Prostate gland (tissue), 2 donors: ENCODE measurements at regions not wholly inside any gene's neighbourhood (a gene's known extent, or its start where the extent isn't known, plus 50 kb on each side); places are given as distances from the start of the nearest gene placed in this dataset.
"Not testable (repeated sequence)": the region's sequence is repeated elsewhere in the genome, so short reads cannot be mapped to it uniquely, and the experiment has no call there.

Experiments
- DNase-seq: peaks from one replicate; pipeline ENCODE4 v3.0.0-alpha.2; 2019; ENCODE audit warnings: low spot score
- H3K27ac ChIP-seq, 2 donors: fragments of 200-600 bp; sonication (generic); 2 replicates each; pipeline ENCODE4 v1.5.1; 2017 to 2019
- H3K27me3 ChIP-seq: fragments of 200-600 bp; sonication (generic); replicated peaks from 2 replicates; pipeline ENCODE4 v1.5.1; 2019; ENCODE audit not compliant: insufficient read depth
- H3K36me3 ChIP-seq, 2 donors: fragments of 200-600 bp; sonication (generic); 1 replicate in 1 of 2; 2 replicates in 1 of 2; pipeline versions ENCODE4 v1.5.1 to v1.8.1; 2017 to 2019
- H3K4me1 ChIP-seq: fragments of 200-600 bp; sonication (generic); replicated peaks from 2 replicates; pipeline ENCODE4 v1.5.1; 2019
- H3K4me3 ChIP-seq, 2 donors: fragments of 200-600 bp; sonication (generic); 2 replicates each; pipeline ENCODE4 v1.5.1; 2017 to 2019
- H3K9me3 ChIP-seq: fragments of 200-600 bp; sonication (generic); 2 replicates; pipeline ENCODE4 v1.5.1; 2017
- CTCF ChIP-seq, 4 experiments: fragments of 200-600 bp in 2 of 4; fragments of 450-650 bp in 2 of 4; sonication (generic) in 2 of 4; IDR thresholded peaks; 1 replicate in 3 of 4; 2 replicates in 1 of 4; pipeline ENCODE4 v1.5.1; 2016 to 2019; ENCODE audit warnings: antibody characterized with exemption in 4 of 4, mild to moderate bottlenecking in 2 of 4, moderate library complexity in 2 of 4
- POLR2A ChIP-seq: fragments of 450-650 bp; IDR thresholded peaks from one replicate; pipeline ENCODE4 v1.6.1; 2016; ENCODE audit warnings: antibody characterized with exemption, mild to moderate bottlenecking
- POLR2AphosphoS5 ChIP-seq: sonication (generic); formaldehyde crosslinking; IDR thresholded peaks from one replicate; pipeline ENCODE4 v1.6.1; 2017; ENCODE audit warnings: antibody characterized with exemption
- WGBS: methylation state at CpG from one replicate; pipeline ENCODE4 v1.1.5; 2018; 5-methylcytosine and 5-hydroxymethylcytosine counted together
- intact Hi-C: fragments of 100-400 bp; cut with DNase I; formaldehyde crosslinking; loops from one replicate; pipeline ENCODE4 v1.14.2; 2022

GRCh38 chrY:7835416-7835815 is 923.9 kb upstream of the AMELY start:
- no peaks in the 10 kb centered on the region for H3K36me3 ChIP-seq
- TF ChIP-seq POLR2AphosphoS5: no peak
- no peak for TF ChIP-seq CTCF (IDR thresholded peaks at IDR 0.05)
- TF ChIP-seq POLR2A: no peak
- intact Hi-C loops: no loop called here
- H3K27me3 ChIP-seq: no peaks in the 10 kb centered on the region
- DNase-seq: no peak
- H3K4me1 ChIP-seq: no peaks in the 10 kb centered on the region
- H3K9me3 ChIP-seq: no peaks in the 10 kb centered on the region
- WGBS: 80% methylated on average over 2 of the region's 5 CpGs
- no peak overlapping the region for H3K27ac ChIP-seq
- H3K4me3 ChIP-seq: no peak overlapping the region

- Histone ChIP-seq H3K27me3 (no peaks in the 10 kb centered on the region), H3K27ac (no peak overlapping the region), H3K4me1 (no peaks in the 10 kb centered on the region), H3K4me3 (no peak overlapping the region), H3K36me3 (no peaks in the 10 kb centered on the region), H3K9me3 (no peaks in the 10 kb centered on the region)
- intact Hi-C loops: no loop called here
- DNase-seq: no peak
- WGBS: 17% methylated on average over 2 of the region's 2 CpGs
- no peak for TF ChIP-seq POLR2A
- no peak for TF ChIP-seq CTCF (IDR thresholded peaks at IDR 0.05)
- TF ChIP-seq POLR2AphosphoS5: no peak
Observed at GRCh38 chrY:7834284-7834683, 922.7 kb upstream of the AMELY start.

- H3K4me1 ChIP-seq, H3K27me3 ChIP-seq, DNase-seq, H3K4me3 ChIP-seq, H3K36me3 ChIP-seq, H3K27ac ChIP-seq, H3K9me3 ChIP-seq, intact Hi-C loops: not testable (repeated sequence)
Observed at GRCh38 chrY:7830881-7831280, 919.3 kb upstream of the AMELY start.

- H3K4me1 ChIP-seq: no peaks in the 10 kb centered on the region
- no peak overlapping the region for H3K27ac ChIP-seq
- TF ChIP-seq POLR2A (no peak), CTCF (IDR thresholded peaks at IDR 0.05) (no peak), POLR2AphosphoS5 (no peak)
- DNase-seq: no peak
- H3K4me3 ChIP-seq: no peak overlapping the region
- no peaks in the 10 kb centered on the region for H3K27me3 ChIP-seq
- no peaks in the 10 kb centered on the region for H3K9me3 ChIP-seq
- WGBS: 100% methylated on average over 2 of the region's 2 CpGs
- intact Hi-C loops: no loop called here
- H3K36me3 ChIP-seq: no peaks in the 10 kb centered on the region
Observed at GRCh38 chrY:7826533-7826932, 915.0 kb upstream of the AMELY start.

- 69% methylated on average over 1 of the region's 1 CpG for WGBS
- intact Hi-C loops: no loop called here
- Histone ChIP-seq H3K4me1 (no peaks in the 10 kb centered on the region), H3K4me3 (no peak overlapping the region), H3K9me3 (no peaks in the 10 kb centered on the region), H3K27ac (no peak overlapping the region), H3K36me3 (no peaks in the 10 kb centered on the region), H3K27me3 (no peaks in the 10 kb centered on the region)
- TF ChIP-seq POLR2A (no peak), CTCF (IDR thresholded peaks at IDR 0.05) (no peak), POLR2AphosphoS5 (no peak)
- no peak for DNase-seq
Observed at GRCh38 chrY:7825874-7826273, 914.3 kb upstream of the AMELY start.
